ENCODE measurements at regions not wholly inside any gene's neighbourhood (a gene's known extent, or its start where the extent isn't known, plus 50 kb on each side); places are given as distances from the start of the nearest gene placed in this dataset.

DNA sequence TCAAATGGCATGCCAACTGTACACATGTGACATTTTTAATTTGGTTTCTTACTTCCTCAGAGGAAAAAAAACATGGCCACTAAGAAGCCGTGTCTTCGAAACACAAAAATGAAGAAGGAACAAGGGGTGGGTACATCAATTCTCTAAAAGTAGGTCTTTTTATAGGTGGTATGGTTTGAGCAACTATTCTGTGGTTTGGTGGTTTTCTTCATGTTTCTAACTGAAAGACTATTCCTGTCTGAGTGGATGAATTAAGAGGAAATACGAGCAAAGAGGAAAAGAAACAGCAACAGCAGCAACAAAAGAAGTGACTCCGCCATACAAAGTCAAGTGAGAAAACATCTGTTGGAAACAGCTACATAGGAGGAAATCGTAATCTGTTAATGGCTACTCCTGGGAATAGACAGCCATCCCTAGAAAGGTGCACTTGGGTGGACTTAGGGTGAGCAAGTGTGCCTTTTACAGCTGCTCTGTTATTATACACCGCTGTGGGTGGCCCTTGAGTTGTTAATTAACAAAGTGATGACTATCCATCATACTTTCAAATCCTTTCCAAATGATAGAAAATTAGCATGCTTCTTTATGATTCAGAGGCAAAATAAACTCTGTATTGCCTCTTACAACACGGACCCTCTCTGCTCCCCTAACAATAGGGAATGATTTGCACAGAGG is 575.8 kb downstream of the TLE1 start (continued):
- TF ChIP-seq ETV6 (IDR thresholded peaks at IDR 0.05; ENCODE audit: borderline replicate concordance in 1 of 2, low read depth in 2 of 2, low read length in 1 of 2) = no peak
- no peak for TF ChIP-seq ETV6 (CRISPR knock-in tag; IDR thresholded peaks at IDR 0.05; ENCODE audit: borderline replicate concordance)
- no peak for TF ChIP-seq RBM34 (IDR thresholded peaks at IDR 0.05; ENCODE audit: borderline replicate concordance, insufficient read depth, low read length)
- no peak for TF ChIP-seq XRCC4 (IDR thresholded peaks at IDR 0.05; ENCODE audit: extremely low read depth, insufficient read depth, insufficient read length)
- no peak for TF ChIP-seq ZNF699 (CRISPR knock-in tag; IDR thresholded peaks at IDR 0.05; ENCODE audit: insufficient replicate concordance)
- no peak for TF ChIP-seq NFIX (CRISPR knock-in tag; IDR thresholded peaks at IDR 0.05; ENCODE audit: low read depth)
- TF ChIP-seq ZNF274 (IDR thresholded peaks at IDR 0.05; ENCODE audit: borderline replicate concordance, low read depth, low read length) = no peak
- no peak for TF ChIP-seq ZBTB43 (CRISPR knock-in tag; IDR thresholded peaks at IDR 0.05)

DNA sequence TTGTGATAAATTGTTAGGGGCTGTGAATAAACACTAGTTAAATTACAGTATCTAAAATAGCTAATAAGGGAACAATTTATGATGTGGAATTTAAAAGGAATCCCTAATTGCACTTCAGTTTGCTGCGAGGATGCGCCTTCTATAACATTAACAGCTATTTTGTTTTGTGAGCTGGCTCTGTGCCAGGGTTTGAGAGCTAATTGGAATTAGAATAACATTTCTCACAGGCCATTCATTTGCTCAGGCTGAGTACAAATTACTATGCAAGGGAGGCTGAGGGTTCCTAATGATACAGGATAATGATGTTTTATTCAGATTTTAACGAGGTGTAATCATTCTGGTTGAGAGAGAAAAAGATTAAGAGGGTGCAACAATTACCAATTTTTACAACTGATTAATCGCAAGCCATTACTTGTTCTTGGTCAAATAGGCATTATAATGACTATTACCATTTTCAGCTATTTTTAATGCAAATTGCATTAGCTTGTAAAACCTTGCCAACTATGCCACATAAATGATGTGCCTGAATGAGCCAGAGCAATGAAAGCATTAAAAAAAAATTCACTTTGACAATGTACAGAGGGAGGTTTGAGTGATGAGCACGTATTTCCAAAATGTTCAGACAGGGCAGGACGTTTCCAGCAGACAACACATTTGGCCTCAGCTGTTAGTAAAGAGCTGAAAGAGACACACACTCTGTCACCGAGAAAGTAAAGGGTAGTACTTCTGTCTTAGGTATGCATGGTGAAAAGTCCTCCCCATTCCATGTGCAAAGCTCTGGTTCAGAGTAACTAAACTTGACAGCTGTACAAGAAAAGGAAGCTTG is 576.5 kb downstream of the TLE1 start:
- no TSS peak for BruUV-seq (replicated peaks)
- in situ Hi-C loops (cut with MboI) (no loop called here), intact Hi-C loops (cut with micrococcal nuclease) (no loop called here)
- Histone ChIP-seq H3K4me3 (no peak overlapping the region), H3K9me3 (replicated peaks; ENCODE audit: control insufficient read depth, insufficient read depth, low read depth, low read length) (no peaks in the 10 kb centered on the region), H4K20me1 (replicated peaks; ENCODE audit: control insufficient read depth, insufficient read depth, low read length) (no peaks in the 10 kb centered on the region), H3K4me2 (ENCODE audit: insufficient read depth, low read length) (no peak overlapping the region), H3K36me3 (ENCODE audit: control insufficient read depth, insufficient read depth, low read length) (no peaks in the 10 kb centered on the region), H3K79me2 (ENCODE audit: control insufficient read depth, insufficient read depth, low read length) (no peaks in the 10 kb centered on the region), H3K4me1 (replicated peaks in 1 of 2; ENCODE audit: control insufficient read depth in 2 of 2, insufficient read depth in 2 of 2, low read length in 2 of 2) (no peaks in the 10 kb centered on the region), H3K9me1 (ENCODE audit: control insufficient read depth, insufficient read depth, low read length) (no peaks in the 10 kb centered on the region), H3K27ac (ENCODE audit: extremely low read depth, low read depth, low read length) (no peak overlapping the region), H2AFZ (ENCODE audit: low read depth, low read length) (no peak overlapping the region), H3K9ac (ENCODE audit: insufficient read depth in 1 of 2, low read depth in 2 of 2, low read length in 2 of 2) (no peak overlapping the region), H3K27me3 (ENCODE audit: control insufficient read depth in 2 of 2, insufficient read depth in 2 of 2, low read length in 2 of 2) (no peaks in the 10 kb centered on the region)
- WGBS (ENCODE audit: insufficient coverage, low coverage, missing lambda C conversion rate) = 1% methylated on average over 6 of the region's 7 CpGs
- TF ChIP-seq, protein P1, sequence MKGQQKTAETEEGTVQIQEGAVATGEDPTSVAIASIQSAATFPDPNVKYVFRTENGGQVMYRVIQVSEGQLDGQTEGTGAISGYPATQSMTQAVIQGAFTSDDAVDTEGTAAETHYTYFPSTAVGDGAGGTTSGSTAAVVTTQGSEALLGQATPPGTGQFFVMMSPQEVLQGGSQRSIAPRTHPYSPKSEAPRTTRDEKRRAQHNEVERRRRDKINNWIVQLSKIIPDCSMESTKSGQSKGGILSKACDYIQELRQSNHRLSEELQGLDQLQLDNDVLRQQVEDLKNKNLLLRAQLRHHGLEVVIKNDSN (CRISPR knock-in tag; IDR thresholded peaks at IDR 0.05) = no peak
- TF ChIP-seq ZNF507 (tag; conservative IDR thresholded peaks at IDR 0.05) (no peak), FOXK2 (conservative IDR thresholded peaks at IDR 0.05 in 1 of 2, IDR thresholded peaks at IDR 0.05 in 1 of 2; ENCODE audit: low read depth in 2 of 2) (no peak), NFIC (IDR thresholded peaks at IDR 0.05) (peak; percentile 44; the same call in 1 of the 2 replicates), ERF (CRISPR knock-in tag; IDR thresholded peaks at IDR 0.05) (no peak), SNIP1 (IDR thresholded peaks at IDR 0.05; ENCODE audit: low read depth) (no peak)
- ATAC-seq (no peak), FAIRE-seq (no peak), DNase-seq (ENCODE audit: extremely low read depth in 1 of 4, low spot score in 3 of 4) (no peak)
- POLR2A ChIA-PET = no interaction called here
- CTCF ChIA-PET (ENCODE audit: low intra/inter-chr PET ratio) = no interaction called here
